NCI-H187 (cell line): ENCODE measurements at regions not wholly inside any gene's neighbourhood (a gene's known extent, or its start where the extent isn't known, plus 50 kb on each side); places are given as distances from the start of the nearest gene placed in this dataset.
"Not testable (repeated sequence)": the region's sequence is repeated elsewhere in the genome, so short reads cannot be mapped to it uniquely, and the experiment has no call there.

Source experiments
- DNase-seq, 2 experiments: peaks; one replicate each; lab custom pipeline; 2025; lab: John Stamatoyannopoulos, UW

DNA sequence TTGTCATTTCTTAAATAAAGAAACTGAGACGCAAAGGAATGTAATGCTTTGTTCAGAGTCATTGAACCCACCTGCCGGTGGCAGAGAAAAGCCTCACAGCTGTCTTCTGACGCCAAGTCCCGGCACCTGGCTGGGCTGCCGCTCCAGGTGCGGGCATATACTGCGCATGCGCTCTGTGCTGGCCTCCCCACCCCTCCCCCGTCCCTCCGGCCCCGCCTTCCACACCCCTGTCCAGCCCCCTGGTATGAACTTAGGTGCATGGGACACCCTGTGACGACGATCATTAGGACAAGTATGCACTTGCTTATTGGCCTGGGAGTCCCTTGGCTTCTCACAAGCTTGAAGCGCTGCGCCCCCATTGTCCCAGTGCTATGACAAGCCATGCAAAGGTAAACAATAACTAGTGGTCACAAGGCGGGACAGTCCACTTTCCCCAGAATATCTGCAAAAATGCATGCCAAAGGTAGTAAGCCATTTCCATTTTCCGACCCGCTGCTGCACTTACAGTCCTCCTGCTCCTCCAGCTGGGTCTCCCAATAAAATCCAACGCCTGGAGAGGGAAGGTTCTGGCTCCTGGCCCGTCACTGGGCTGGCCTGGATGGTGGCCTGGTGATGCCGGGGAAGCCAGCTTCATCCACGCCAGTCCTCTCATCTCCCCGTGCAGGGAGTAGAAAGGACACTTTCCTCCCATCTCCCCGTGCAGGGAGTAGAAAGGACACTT, 100.4 kb downstream of the PSMG1 start:
- DNase-seq = peak; percentile 18 to 42

DNA sequence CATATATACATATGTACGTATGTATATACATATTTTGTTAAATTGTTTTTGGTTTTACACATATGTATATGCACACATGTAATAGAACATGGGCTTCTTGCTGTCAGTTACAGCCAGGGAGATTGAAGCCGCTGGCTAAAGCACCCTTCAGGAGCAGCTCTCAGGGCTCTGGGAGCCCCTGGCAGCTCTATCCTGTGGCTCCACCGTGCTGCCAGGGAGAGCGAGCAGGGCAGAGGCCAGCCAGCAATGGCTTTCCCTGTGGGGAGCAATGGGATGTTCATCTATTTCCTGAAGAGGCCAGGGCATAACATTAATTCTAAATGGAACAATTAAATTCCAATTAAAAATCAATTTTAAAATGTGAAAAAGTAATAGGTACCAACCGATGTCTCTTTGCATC, 102.9 kb downstream of the PSMG1 start:
- no peak for DNase-seq

DNA sequence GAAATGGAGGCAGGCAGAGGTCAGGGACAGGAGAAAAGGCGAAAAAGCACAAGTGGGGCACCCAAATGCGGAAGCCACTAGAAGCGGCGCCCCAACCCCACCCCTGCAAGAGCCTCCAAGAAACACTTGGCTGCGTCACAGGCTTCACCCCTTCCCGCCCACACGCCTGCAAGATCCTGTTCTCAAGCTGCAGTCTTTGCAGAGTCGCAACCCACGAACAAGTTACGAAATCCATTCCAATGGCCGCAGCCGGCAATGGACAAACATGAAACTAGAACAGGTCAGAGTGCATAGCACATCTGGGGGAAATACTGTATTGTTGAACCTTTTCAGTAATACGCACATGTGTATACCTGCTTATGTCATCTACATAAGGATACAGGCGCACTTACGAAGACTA, 103.6 kb downstream of the PSMG1 start:
- no peak for DNase-seq

DNA sequence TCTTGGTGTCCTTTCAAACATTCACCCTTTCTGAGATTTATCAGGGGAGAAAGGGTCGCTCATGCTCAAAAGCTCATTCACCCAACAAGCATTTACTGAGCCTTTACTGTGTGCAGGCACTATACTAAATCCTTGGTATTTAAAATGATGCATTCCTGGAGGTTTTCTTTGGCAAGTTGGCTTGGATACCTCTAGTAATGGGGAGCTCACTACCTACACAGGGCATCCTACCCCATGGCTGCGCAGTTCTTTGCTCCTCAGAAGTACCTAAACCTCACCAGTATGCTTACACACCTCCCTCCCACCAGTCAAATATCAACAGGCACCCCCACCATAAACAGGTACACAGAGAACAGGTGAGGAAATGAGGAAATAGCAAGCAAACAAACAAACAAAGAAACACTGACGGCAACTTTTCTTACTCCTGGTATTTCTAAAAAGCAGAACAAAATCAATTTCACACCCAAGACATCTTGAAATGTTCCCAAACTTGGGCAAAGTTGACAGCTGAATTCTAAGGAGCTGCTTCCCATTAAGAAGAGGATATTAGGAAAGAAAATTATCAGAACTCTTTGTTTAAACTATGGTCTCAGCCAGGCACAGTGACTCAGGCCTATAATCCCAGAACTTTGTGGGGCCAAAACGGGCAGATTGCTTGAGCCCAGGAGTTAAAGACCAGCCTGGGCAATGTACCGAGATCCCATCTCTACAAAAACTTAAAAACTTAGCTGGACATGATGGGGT, 104.8 kb downstream of the PSMG1 start:
- no peak for DNase-seq

DNA sequence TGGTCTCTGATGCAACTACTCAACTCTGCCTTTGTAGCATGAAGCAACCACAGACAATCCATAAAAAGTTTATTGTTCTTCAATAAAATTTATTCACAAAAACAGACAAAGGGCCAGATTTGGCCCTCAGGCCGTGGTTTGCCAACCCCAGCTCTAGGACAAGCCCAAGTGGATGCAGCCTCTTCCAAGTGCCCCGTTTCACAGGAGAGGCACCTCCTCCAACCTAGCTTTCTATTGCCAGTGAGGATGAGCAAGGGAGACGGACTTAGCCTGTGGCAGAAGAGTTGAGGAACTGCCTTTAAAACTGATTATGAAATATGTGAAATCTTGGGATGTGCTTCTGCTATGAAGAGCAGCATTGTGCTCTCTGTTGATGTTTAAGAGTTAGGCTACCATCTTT, 105.4 kb downstream of the PSMG1 start:
- DNase-seq = no peak

DNA sequence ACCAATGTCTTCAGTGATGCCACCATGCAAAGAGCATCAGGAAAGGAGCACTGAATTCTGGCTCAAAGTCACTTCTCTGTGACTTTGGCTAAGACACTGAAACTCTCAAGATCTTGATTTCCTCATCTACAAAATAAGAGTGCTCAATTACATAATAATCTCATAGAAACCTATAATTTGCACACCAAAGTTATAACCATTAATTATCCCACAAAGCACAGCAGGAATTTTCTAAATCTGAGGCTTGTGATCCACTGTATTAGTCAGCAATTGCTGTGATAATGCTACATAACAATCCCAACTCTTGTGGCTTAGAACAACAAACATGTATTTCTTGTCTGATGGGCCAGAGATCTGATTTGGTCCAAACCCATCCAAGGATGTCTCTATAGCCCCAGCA, 108.7 kb downstream of the PSMG1 start:
- no peak for DNase-seq

DNA sequence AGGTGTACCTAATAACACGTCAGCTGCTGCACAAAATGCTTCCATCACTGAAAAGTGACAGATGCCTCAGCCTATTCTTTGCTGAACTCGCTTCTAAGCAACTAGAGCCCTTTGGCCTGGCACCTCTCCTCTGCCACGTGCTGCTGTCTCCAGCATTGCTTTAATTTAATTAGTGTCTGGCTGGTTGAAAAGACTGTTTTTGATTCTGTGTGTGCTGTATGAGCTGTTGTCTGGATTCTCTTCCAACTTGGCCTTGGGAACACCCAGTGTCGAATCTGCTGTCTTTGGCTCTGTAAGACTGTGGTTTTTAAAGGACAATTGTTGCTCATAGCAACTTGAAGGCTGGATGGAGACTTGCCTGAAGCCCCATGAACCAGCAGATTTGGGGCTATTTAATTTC, 109.5 kb downstream of the PSMG1 start:
- no peak for DNase-seq

DNA sequence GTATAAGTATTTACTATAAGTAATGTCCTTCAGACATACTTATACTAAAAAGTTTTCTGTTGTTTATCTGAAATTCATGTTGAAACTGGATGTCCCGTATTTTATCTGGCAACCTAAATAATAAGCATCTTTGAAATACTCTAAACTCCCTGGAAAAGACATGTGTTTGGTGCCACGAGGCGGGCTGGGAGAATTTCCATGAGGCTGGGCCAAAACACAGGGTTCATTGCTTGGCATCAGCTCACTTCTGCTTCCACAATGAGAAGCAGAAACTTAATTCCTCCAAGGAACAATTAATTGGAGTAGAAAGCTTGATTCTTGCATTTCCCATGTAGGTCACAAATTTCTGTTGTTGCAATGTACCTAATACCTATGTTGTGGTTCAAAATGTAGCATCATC, 110.2 kb downstream of the PSMG1 start:
- DNase-seq = no peak

DNA sequence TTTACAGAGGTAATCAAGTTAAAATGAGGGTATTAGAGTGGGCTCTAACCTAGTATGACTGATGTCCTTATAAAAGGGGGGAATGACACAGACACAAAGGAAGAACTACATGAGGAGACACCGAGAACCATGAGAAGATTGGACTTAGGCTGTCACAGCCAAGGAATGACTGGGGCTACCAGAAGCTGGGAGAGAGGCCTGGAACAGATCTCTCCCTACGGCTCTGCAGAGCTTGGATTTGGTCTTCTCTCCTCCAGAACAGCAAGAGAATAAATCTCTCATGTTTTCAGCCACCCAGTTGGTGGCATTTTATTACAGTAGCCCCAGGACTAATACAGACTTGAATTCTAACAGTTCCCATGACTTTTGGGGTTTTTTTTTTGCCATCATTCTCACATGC, 110.8 kb downstream of the PSMG1 start:
- DNase-seq = no peak

DNA sequence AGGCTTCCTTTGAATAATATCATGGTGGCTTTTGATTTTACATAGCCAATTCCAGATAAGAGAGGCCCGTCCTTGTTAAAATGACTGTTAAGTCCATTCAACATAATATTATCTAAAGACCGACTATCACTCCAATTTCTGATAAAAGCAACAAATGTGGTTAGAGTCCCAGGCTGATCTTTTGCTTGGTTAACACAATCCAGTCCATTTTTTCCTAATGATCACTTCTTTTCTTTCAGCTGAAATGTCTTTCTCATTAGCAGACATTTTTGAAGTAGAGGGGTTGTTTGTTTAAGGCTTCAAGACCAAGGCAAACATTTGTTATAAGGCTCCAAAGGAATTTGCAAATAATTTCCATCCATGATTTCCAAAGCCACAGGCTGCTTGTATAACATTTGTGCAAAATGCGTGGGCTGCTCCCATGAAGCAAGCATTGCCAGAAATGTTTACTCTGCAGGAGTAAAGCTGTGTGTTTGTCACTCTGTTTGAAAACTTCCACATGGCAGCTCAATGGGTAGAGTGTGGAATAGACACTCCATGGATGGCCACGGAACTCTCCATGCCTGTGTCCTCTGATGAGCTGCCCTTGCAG, 111.5 kb downstream of the PSMG1 start:
- DNase-seq = no peak

DNA sequence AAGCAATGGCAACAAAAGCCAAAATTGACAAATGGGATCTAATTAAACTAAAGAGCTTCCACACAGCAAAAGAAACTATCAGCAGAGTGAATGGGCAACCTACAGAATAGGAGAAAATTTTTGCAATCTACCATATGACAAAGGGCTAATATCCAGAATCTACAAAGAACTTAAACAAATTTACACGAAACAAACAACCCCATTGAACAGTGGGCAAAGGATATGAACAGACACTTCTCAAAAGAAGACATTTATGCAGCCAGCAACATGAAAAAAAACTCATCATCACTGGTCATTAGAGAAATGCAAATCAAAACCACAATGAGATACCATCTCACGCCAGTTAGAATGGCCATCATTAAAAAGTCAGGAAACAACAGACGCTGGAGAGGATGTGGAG, 113.4 kb downstream of the PSMG1 start:
- not testable (repeated sequence) for DNase-seq

DNA sequence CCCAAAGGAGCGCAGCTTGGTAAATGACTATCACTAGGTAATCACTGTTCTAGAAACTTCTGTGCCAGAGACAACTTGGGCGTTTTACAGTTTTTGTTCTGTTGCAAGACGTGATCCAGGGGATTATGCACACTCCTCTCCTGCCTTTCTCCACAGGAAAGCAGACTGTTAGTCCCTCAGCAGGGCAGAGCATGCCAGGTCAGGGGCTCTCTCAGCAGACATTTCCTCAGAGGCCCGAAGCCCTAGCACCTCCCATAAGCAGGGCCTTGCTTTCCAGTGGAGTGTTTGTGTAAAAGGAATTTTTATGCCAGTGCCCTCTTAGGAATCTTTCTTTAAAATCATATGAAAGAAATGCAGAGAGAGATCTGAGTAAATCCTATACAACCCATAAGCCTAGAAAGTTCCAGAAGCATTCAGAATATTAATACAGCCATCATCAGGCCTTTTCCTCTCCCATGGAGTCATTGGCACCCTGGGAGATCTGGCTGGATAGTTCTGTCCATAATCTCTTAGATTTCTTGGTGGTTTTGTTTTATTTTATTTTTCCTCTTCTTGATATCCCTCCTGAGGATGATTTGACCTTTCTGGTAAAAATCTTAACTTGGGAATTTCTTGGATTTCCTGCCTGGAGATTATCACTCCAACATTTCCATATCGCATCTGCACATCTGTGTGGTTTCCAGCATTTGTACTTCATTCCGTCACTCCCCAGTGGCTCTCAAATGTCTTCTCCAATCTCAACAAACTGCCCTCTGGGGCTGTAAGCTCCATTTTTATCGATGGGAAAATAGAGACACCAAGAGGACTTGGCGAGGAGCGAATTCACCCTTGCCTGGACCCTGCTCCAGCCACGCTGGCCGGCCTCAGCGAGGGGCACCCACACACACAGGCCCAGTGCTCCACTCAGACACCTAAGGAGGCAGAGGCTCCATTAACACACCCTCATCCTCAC, 116.1 kb downstream of the PSMG1 start:
- no peak for DNase-seq

DNA sequence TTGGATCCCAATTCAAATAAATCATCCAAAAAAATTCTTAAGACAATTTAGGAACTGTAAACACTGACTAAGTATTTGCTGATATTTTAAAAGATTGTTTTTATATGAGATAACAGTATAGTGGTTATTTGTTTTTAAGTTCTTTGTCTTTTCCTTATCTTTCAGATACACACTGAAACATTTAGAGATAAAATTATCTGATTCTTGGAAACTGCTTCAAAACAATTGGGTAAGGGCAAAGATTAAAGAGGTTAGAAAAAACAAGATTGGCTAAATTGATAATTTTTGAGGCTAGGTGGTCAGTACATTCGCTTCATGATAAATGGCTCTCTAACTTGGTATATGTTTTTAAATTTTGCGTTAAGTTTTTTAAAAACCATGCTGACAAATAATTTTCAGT, 117.3 kb downstream of the PSMG1 start:
- DNase-seq = no peak

DNA sequence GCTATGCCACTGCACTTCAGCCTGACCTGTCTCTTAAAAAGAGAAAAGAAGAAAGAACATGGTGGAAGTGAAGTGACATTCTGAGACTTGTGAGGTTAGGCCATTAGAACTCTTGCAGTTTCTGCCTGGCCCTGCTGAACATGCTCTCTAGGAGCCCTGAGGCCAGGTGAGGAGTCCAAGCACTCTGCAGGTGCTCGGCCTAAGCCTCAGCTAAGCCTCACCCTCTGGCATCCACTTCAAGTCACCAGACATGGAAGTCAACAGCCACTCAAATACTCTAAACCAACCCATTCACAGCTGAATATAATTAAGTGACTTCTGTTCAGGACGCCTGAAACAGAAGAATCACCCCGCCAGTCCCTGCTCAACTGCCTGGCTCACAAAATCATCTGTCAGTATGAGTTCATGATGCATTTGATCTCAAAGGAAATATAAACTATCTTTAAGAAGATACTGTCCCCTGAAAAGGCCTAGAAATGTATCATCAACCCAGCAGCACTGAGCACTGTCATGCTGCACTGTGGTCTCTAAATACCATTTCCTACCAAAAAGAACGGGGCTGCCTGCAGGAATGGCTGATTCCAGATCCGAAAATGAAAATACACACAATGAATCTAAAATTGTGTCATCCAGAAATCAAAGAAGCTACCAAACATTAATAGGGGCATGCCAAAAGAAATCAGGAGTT, 118.8 kb downstream of the PSMG1 start:
- peak; percentile 19 to 47 for DNase-seq

DNA sequence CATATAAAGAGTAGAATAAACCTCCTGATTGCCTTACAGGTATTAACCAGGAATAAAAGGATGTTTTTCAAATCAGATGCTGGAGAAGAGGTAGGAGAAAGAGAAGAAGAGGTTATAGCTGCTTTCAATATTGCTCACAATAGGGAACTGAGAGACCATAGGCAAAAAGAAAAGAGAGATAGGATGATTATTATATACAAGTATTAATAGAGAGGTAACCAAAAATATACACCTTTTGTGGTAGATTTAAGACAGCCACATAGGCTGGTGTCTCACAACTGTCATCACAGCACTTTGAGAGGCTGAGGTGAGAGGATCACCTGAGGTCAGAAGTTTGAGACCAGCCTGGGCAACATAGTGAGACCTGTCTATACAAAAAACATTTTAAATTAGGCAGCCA, 119.7 kb downstream of the PSMG1 start:
- no peak for DNase-seq

DNA sequence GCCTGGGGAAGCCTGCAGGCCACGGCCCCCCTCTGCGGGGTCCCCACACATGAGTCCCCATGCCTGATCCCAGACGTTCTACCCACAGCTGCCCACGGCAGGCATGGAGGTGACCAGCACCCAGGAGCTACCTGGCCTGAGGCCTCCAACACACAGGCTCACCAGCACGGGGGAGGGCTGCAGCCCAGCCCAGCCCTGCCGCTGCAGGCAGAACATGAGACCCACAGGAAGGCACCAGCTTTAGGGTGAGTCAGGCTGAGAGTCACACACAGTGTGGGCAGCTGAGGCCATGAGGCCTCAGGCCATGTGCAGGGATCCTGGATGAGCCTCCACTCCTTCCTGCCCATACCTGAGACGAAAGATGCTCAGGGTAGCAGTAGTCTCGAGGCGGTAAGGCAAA, 121.1 kb downstream of the PSMG1 start:
- no peak for DNase-seq

DNA sequence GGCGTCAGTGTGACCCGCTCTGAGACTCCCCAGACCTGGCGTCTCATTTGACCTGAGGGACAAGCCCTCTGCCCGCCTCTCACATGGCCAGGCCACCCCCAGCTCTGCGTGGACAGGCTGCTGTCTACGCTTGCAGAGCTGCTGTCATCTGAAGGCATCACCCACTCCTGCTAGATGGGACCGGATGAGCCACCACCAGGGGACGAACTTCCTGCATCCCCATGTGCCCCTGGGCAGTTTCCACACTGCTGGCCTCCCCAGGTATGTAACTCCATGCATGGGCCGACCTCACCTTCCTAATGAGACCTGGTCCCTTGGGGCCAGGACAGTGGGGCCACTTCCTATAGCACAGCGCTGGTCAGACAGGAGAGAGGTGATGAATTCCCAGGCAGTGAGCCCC, 121.5 kb downstream of the PSMG1 start:
- DNase-seq = no peak

DNA sequence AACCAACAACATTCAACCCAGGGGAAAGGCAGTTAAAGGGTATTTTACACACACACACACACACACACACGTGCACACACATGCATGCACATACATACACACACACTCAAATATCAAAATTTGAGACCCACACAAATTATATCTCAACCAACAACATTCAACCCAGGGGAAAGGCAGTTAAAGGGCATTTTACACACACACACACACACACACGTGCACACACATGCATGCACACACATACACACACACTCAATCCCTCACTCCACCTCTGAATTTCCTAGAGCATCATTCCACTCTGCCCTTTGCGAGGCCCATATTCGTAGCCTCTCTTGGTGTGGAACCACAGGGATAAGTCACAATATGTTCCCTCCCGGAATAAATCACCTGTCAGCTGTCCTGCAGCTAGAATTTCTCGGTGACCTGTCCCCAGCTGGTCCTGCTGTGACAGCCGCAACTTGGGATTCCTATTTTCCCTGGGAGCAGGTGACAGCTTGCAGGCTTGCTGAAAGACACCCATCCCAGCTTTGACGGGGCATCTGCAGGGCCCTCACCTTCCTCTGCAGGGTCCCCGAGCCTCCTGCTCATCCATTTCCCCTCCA, 122.7 kb downstream of the PSMG1 start:
- DNase-seq = no peak

DNA sequence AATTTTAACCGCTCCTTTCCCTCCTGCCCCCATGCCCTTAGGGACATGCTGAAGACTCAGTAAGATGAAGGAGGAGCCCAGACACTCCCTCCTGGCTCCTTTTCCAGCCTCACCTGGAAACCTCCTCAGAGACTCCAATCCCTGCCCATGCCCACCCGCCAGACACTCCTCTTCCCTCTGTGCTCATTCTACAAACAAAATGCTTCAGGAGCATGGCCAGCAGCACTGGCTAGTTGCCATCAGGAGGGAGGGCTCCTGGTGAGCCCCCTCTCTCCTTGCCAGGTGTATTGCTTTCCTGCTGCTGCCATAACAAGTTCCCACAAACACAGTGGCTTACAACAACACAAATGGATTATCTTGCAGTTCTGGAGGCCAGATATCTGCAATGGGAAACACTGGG, 126.1 kb downstream of the PSMG1 start:
- DNase-seq = peak in 1 of 2 experiments; percentile 46

DNA sequence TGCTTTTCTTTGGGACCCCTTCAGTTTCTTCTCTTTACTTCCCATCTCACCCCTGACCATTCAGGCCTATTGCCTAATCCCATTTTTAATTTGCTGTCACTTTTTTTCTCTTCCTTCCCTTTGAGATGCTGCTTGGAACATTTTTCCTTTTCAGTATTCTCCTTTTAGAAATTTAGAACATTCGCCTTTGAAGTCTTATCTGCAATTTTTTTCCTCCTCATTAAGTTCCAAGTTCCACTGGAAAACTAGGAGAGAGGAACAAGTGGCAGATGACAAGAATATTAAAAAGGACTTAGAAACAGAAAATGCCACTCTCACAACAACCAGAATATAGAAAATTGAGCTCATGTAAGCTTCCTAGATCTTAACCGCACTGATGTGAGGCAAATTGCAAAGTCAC, 126.6 kb downstream of the PSMG1 start:
- DNase-seq = no peak

DNA sequence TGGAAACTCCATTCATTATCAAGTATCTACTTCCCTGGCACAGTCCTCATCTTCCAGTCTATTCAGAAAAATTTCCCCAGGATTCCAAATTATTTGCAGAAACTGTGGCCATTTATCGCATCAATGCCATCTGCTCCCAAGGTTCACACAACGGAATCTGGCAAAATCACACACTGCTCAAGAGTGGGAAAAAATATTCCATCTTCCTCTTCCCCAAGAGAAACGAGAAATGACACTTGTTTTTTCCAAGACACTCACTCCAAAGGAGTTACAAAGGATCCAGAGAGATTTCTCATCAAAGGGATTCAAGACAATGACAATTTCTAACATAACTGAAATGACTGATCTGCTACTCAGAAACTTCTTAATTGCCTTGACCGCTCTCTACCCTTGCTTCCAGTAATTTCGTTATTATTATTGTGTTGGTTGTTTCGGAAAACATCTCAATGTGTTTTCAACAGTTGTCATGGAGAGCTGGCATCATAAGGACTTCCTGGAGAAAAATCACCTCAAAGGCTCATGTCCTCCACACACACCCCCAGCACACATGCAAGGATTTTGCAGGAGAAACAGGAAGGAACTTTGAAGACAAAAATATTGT, 128.0 kb downstream of the PSMG1 start:
- DNase-seq = no peak
